ENCODE measurements at regions not wholly inside any gene's neighbourhood (a gene's known extent, or its start where the extent isn't known, plus 50 kb on each side); places are given as distances from the start of the nearest gene placed in this dataset.

- DNase-seq (ENCODE audit: low read depth), result no peak
- H3K4me3 ChIP-seq (ENCODE audit: low read length), result no peak overlapping the region
- no peak for TF ChIP-seq CTCF (conservative IDR thresholded peaks at IDR 0.05; ENCODE audit: low read length)
These were observed 141.1 kb downstream of the NDUFA12 start for GRCh38 chr12:94862421-94862820.

- DNase-seq (ENCODE audit: low read depth), result no peak
- no peak overlapping the region for H3K4me3 ChIP-seq (ENCODE audit: low read length)
- no peak for TF ChIP-seq CTCF (conservative IDR thresholded peaks at IDR 0.05; ENCODE audit: low read length)
These were observed 147.2 kb downstream of the NDUFA12 start for GRCh38 chr12:94856324-94856723.

- DNase-seq (ENCODE audit: low read depth), result no peak
- no peak for TF ChIP-seq CTCF (conservative IDR thresholded peaks at IDR 0.05; ENCODE audit: low read length)
- H3K4me3 ChIP-seq (ENCODE audit: low read length), result no peak overlapping the region
These were observed 147.6 kb downstream of the NDUFA12 start for GRCh38 chr12:94855853-94856252.

GRCh38 chr12:94851396-94852028 is 152.0 kb downstream of the NDUFA12 start:
- no peak overlapping the region for H3K4me3 ChIP-seq (ENCODE audit: low read length)
- TF ChIP-seq CTCF (conservative IDR thresholded peaks at IDR 0.05; ENCODE audit: low read length), result no peak
- DNase-seq (ENCODE audit: low read depth), result no peak

GRCh38 chr12:94849411-94849976 is 154.0 kb downstream of the NDUFA12 start:
- no peak for TF ChIP-seq CTCF (conservative IDR thresholded peaks at IDR 0.05; ENCODE audit: low read length)
- no peak overlapping the region for H3K4me3 ChIP-seq (ENCODE audit: low read length)
- DNase-seq (ENCODE audit: low read depth), result no peak

GRCh38 chr12:94848966-94849365 is 154.5 kb downstream of the NDUFA12 start:
- no peak for TF ChIP-seq CTCF (conservative IDR thresholded peaks at IDR 0.05; ENCODE audit: low read length)
- no peak for DNase-seq (ENCODE audit: low read depth)
- no peak overlapping the region for H3K4me3 ChIP-seq (ENCODE audit: low read length)

GRCh38 chr12:94845110-94845509 is 158.4 kb downstream of the NDUFA12 start:
- no peak for DNase-seq (ENCODE audit: low read depth)
- TF ChIP-seq CTCF (conservative IDR thresholded peaks at IDR 0.05; ENCODE audit: low read length), result no peak
- no peak overlapping the region for H3K4me3 ChIP-seq (ENCODE audit: low read length)
